ENCODE measurements at regions not wholly inside any gene's neighbourhood (a gene's known extent, or its start where the extent isn't known, plus 50 kb on each side); places are given as distances from the start of the nearest gene placed in this dataset.

GRCh38 chr5:124148574-124148973 lies 597.9 kb downstream of the ZNF608 start:
- H3K9ac ChIP-seq (ENCODE audit: insufficient read depth, low read length) = no peak overlapping the region
- H3K4me2 ChIP-seq (ENCODE audit: extremely low read depth, insufficient read depth, low read length) = no peak overlapping the region
- TF ChIP-seq CTCF (conservative IDR thresholded peaks at IDR 0.05 in 1 of 2, IDR thresholded peaks at IDR 0.05 in 1 of 2; ENCODE audit: low read depth in 1 of 2, low read length in 2 of 2) = no peak
- TF ChIP-seq EZH2 (IDR thresholded peaks at IDR 0.05; ENCODE audit: low read length, missing control alignments) = no peak
- H3K4me3 ChIP-seq (replicated peaks in 1 of 4; ENCODE audit: control extremely low read depth in 1 of 4, insufficient read depth in 1 of 4, low read depth in 3 of 4, low read length in 4 of 4) = no peak overlapping the region
- no peak for DNase-seq (ENCODE audit: low read depth in 2 of 2)
- H3K27me3 ChIP-seq (ENCODE audit: control insufficient read depth, insufficient read depth, low read length) = no peaks in the 10 kb centered on the region
- no peaks in the 10 kb centered on the region for H3K36me3 ChIP-seq (ENCODE audit: control insufficient read depth, insufficient read depth, low read length)
- H4K20me1 ChIP-seq (ENCODE audit: control insufficient read depth, extremely low read depth, insufficient read depth, low read length) = no peaks in the 10 kb centered on the region
- H3K79me2 ChIP-seq (ENCODE audit: control insufficient read depth, insufficient read depth, low read length) = no peaks in the 10 kb centered on the region
- H3K9me3 ChIP-seq (ENCODE audit: control insufficient read depth, insufficient read depth, low read depth, low read length) = no peaks in the 10 kb centered on the region
- no peak overlapping the region for H3K27ac ChIP-seq (ENCODE audit: insufficient read depth, low read length)
- no peaks in the 10 kb centered on the region for H3K4me1 ChIP-seq (ENCODE audit: control insufficient read depth, extremely low read depth, insufficient read depth, low read length)
- H2AFZ ChIP-seq (ENCODE audit: low read length) = no peak overlapping the region

- no peaks in the 10 kb centered on the region for H3K27me3 ChIP-seq (ENCODE audit: control insufficient read depth, insufficient read depth, low read length)
Observed at GRCh38 chr5:124140060-124140459, 606.4 kb downstream of the ZNF608 start.

GRCh38 chr5:124139477-124139876 lies 607.0 kb downstream of the ZNF608 start:
- Histone ChIP-seq H4K20me1 (ENCODE audit: control insufficient read depth, extremely low read depth, insufficient read depth, low read length) (no peaks in the 10 kb centered on the region), H3K79me2 (ENCODE audit: control insufficient read depth, insufficient read depth, low read length) (no peaks in the 10 kb centered on the region), H3K4me1 (ENCODE audit: control insufficient read depth, extremely low read depth, insufficient read depth, low read length) (no peaks in the 10 kb centered on the region), H3K27ac (ENCODE audit: insufficient read depth, low read length) (no peak overlapping the region), H3K9me3 (ENCODE audit: control insufficient read depth, insufficient read depth, low read depth, low read length) (no peaks in the 10 kb centered on the region), H3K4me2 (ENCODE audit: extremely low read depth, insufficient read depth, low read length) (no peak overlapping the region), H2AFZ (ENCODE audit: low read length) (no peak overlapping the region), H3K9ac (ENCODE audit: insufficient read depth, low read length) (no peak overlapping the region), H3K36me3 (ENCODE audit: control insufficient read depth, insufficient read depth, low read length) (no peaks in the 10 kb centered on the region), H3K4me3 (replicated peaks in 1 of 4; ENCODE audit: control extremely low read depth in 1 of 4, insufficient read depth in 1 of 4, low read depth in 3 of 4, low read length in 4 of 4) (no peak overlapping the region), H3K27me3 (ENCODE audit: control insufficient read depth, insufficient read depth, low read length) (no peaks in the 10 kb centered on the region)
- no peak for DNase-seq (ENCODE audit: low read depth in 2 of 2)
- TF ChIP-seq CTCF (conservative IDR thresholded peaks at IDR 0.05 in 1 of 2, IDR thresholded peaks at IDR 0.05 in 1 of 2; ENCODE audit: low read depth in 1 of 2, low read length in 2 of 2) = no peak
- TF ChIP-seq EZH2 (IDR thresholded peaks at IDR 0.05; ENCODE audit: low read length, missing control alignments) = no peak

More at GRCh38 chr5:124140060-124140459, 606.4 kb downstream of the ZNF608 start:
- Histone ChIP-seq H2AFZ (ENCODE audit: low read length) (no peak overlapping the region), H3K27ac (ENCODE audit: insufficient read depth, low read length) (no peak overlapping the region), H3K36me3 (ENCODE audit: control insufficient read depth, insufficient read depth, low read length) (no peaks in the 10 kb centered on the region), H3K4me2 (ENCODE audit: extremely low read depth, insufficient read depth, low read length) (no peak overlapping the region), H3K4me1 (ENCODE audit: control insufficient read depth, extremely low read depth, insufficient read depth, low read length) (no peaks in the 10 kb centered on the region), H3K9me3 (ENCODE audit: control insufficient read depth, insufficient read depth, low read depth, low read length) (no peaks in the 10 kb centered on the region), H3K9ac (ENCODE audit: insufficient read depth, low read length) (no peak overlapping the region), H3K4me3 (replicated peaks in 1 of 4; ENCODE audit: control extremely low read depth in 1 of 4, insufficient read depth in 1 of 4, low read depth in 3 of 4, low read length in 4 of 4) (no peak overlapping the region), H3K79me2 (ENCODE audit: control insufficient read depth, insufficient read depth, low read length) (no peaks in the 10 kb centered on the region), H4K20me1 (ENCODE audit: control insufficient read depth, extremely low read depth, insufficient read depth, low read length) (no peaks in the 10 kb centered on the region)
- no peak for TF ChIP-seq CTCF (conservative IDR thresholded peaks at IDR 0.05 in 1 of 2, IDR thresholded peaks at IDR 0.05 in 1 of 2; ENCODE audit: low read depth in 1 of 2, low read length in 2 of 2)
- TF ChIP-seq EZH2 (IDR thresholded peaks at IDR 0.05; ENCODE audit: low read length, missing control alignments) = no peak
- no peak for DNase-seq (ENCODE audit: low read depth in 2 of 2)

Measured in fibroblast of lung (primary cell).